HG03159 (cell line): ENCODE measurements at regions not wholly inside any gene's neighbourhood (a gene's known extent, or its start where the extent isn't known, plus 50 kb on each side); places are given as distances from the start of the nearest gene placed in this dataset.
"Not testable (repeated sequence)": the region's sequence is repeated elsewhere in the genome, so short reads cannot be mapped to it uniquely, and the experiment has no call there.

ENCODE experiments used
- ATAC-seq: cut with Tn5 transposase; IDR thresholded peaks from one replicate; pipeline ENCODE4 v1.9.1; 2021; ENCODE audit warnings: mild to moderate bottlenecking, moderate library complexity; ENCODE audit not compliant: unreplicated experiment

DNA sequence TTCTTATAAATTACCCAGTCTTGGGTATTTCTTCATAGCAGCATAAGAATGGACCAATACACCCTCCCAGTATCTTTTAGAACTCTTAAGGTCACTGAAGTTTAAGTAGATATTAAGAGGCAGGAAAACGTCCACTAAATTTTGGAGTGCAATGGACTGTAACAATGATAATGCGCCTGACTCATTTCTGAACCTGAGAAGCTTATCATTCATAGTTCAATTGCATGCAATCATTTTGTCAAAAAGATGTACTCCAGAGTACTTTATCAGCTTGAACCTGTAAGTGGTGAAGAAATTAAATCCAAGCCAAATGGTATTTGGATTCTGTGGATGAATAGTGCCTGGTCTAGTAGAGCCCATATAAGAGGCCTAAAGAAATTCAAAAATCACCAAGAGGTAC lies 196.5 kb upstream of the CDH9 start:
- no peak for ATAC-seq

DNA sequence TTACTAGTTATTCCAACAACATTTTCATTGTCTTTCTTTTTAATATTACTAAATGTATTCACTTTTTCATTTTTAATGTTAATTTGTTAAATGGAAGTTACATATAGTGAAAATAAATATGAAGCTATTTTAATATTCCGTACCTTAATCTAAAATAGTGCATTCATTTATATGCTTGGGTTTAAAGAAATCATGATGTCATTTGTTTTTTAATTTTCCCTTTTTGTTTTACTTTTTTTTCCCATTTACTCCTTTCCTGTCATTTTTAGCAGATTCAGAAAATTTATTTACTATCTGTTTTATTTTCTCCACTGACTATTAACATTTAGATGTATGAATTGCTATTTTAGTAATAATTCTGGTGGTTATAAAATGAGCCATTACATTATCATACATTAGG lies 183.0 kb upstream of the CDH9 start:
- no peak for ATAC-seq

DNA sequence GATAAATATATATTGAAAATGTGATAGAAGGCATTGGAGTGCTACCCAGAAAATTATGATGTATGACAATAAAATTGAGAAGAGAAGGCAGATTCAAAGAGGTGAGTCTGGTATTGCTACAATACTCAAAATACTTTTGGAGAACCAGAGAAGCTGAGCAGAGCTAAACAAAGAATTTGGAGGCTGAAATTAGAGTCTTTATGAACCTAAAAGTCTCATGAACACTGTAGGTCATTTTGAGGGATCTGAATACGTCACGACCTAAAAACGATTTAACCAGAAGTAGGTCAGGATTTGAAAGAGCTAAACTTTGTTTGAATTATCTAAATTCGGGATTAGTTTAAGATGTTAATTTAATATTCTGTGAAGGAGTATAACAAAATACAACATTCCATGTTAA lies 182.4 kb upstream of the CDH9 start:
- no peak for ATAC-seq

DNA sequence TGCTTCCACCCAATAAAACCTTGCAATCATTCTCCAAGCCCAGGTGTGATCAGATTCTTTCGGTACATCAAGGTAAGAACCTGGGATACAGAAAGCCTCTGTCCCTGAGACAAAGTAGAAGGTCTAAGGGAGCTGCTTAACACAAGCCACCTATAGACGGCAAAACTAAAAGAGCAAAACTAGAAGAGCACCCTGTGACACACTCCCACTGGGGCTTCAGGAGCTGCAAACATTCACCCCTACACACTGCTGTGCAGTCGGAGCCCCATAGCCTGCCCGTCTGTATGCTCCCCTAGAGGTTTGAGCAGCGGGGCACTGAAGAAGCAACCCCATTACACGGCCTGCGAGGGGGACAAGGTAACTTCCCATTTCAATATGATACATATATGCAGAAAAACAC lies 179.6 kb upstream of the CDH9 start:
- no peak for ATAC-seq

DNA sequence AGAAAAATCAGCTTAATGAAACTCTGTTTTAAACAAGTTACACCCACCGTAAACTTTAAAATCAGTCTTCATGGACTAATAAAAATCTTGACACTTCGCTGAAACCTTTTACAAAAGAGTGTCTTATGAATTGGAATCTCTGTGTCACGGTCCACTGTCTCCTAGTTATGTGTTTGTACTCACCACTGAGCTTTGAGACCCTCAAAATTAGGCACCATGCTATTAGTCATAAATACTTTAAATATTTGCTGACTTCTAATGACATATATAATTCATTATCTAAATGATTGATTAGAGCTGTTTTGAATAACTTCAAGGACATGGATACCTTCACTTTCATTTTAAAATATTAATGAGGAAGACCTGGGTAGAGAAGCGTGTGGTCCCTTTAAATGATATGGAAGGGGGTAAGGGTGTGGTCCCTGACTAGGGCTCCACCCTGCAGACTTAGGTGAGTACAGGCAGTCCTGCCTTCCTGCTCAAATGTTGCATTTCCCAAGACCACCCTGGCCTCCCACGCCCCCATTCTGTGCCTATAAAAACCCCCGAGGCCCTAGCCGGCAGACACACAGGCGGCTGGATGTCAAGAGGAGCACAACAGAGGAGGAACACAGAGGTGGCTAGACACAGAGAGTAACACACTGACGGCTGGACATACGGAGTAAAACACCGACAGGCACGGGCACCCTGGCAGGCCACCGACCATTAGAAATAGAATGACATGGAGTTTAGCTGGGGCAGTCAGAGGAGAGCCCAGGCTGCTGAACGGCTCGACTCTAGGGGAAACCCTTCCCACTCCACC lies 179.0 kb upstream of the CDH9 start:
- no peak for ATAC-seq

DNA sequence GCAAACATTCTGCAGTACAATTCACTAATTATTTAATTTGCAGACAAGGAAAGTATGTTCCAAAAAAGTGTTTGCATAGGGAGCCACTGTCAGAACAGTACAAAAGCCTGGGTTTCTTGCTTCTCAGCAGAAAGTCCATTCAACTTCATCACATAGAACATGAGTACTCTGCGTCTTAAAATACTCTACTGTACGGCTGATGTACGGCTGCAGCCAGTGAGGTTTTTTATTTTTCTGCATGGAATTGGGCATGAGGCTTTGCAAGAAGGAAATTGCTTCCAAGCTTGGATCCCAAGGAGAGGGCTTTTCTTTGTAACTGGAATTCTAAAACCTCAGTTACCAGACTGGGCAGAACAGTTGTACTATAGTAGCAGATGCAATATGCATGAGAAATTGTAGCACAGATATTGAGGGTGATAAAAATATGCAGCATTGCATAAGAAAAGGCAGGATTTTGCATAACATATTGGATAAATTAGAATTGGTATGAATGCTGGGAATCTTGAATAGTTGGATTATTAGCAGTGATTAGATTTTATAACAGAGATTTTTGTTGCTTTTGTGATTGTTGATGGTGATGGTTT lies 178.1 kb upstream of the CDH9 start:
- no peak for ATAC-seq

DNA sequence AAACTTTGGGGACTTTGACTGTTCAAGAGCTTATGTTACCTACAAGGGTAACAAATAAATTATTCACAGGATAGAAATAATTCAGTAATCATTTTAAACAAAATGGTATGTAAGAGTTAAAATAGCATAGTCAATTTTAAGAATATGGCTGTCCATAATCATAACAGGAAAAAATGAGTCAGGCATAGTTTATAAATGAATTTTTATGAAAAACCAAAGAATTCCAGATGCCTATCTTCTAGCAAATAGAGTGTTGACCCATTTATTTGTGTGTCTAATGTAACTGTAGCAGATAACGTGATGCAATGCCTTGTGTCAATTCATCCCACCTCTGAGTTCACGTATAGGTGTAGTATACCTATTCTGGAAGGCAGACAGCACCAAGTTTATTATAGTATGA lies 169.7 kb upstream of the CDH9 start:
- ATAC-seq, result no peak

DNA sequence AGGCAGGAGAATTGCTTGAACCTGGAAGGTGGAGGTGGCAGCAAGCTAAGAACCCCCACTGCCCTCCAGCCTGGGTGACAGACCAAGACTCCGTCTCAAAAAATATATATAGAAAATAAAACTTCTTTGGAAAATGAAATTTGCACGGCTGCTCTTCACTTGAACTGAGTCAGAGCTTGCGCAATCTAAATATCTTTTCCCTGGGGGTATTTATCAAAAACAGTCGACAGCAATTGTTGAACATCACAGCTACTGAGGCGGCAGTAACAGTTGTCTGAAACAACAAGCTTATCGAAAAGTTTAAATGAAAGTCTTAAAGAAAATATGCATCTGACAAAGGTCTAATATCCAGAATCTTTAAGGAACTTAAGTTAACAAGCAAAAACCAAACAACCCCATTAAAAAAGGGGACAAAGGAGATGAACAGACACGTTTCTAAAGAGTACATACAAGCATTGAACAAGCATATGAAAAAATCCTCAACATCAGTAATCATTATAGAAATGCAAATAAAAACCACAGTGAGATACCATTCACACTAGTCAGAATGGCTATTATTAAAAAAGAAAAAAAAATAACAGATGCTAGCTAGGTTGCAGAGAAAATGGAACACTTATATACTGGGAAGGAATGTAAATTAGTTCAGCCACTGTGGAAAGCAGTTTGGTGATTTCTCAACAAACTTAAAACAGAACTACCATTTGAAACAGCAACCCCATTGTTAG lies 153.6 kb upstream of the CDH9 start:
- no peak for ATAC-seq

DNA sequence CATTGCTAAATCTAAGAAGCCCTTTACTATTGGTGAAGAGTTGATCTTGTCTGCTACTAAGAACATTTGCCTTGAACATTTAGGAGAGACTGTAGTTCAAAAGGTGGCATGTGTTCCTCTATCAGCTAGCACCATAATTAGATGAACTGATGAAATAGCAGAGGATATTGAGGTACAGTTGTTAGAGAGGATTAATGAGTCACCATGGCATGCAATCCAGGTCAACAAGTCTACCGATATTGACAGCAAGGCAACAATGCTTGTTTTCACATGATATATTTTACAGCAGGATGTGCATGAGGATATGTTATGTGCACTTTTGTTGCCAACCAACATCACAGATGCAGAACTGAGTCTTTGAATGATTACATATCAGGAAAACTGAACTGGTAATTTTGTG lies 134.3 kb upstream of the CDH9 start:
- ATAC-seq, result no peak

DNA sequence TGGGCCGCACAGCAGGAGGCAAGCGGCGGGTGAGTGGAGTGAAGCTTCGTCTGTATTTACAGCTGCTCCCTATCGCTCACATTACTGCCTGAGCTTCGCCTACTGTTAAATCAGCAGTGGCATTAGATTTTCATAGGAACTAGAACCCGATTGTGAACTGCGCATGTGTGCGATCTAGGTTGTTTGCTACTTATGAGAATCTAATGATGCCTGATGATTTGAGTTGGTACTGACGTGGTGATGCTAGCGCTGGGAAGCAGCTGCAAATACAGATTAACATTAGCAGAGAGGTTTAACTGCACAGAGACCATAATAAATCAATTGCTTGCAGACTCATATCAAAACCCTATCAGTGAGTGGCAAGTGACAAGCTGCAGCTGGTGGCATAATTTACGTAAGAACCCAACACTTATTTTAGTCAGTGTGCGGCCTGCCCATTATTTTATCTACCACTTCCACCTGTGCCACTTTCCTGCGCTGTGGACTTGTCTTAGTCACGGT lies 133.4 kb upstream of the CDH9 start:
- no peak for ATAC-seq

DNA sequence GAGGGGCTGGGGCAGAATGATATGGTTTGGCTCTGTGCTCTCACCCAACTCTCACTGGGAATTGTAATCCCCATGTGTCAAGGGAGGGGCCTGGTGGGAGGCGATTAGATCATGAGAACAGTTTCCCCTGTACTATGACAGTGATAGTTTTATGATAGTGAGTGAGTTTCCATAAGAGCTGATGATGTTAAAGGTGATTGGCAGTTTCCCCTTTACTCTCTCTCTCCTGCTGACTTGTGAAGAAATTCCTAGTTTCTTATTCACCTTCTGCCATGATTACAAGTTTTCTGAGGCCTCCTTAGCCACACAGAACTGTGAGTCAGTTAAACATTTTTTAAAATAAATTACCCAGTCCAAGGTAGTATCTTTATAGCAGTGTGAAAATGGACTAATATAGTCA lies 120.4 kb upstream of the CDH9 start:
- no peak for ATAC-seq

DNA sequence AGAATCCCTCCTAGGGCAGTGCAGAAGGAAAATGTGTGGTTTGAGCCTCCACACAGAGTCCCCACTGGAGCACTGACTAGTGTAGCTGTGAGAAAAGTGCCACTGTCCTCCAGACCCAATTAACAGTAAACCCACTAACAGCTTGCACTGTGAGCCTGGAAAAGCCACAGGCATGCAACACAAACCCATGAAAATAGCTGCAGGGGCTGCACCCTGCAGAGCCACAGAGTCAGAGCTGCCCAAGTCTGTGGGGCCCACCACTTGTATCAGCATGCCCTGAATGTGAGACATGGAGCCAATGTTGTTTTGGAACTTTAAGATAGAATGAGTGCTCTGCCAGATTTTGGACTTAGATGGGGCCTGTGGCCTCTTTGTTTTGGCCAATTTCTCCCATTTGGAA lies 119.8 kb upstream of the CDH9 start:
- no peak for ATAC-seq

DNA sequence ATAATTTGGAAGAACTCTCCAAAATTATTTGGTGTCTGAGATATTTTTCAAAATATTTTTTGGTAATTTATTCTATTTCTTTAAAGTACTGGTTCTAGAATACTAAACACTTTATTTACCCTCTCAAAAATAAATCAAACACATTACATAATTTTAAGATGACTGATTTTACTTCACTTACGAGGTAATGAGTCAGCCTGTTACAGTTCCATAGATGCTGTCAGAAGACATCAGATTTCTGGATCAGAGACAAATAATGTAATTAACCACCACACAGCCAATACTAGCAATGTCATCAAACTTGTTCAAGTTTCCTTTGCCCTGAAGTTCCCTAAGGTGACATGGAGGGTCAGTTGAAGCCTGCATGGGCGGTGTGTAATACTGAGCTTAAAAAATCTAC lies 106.1 kb upstream of the CDH9 start:
- no peak for ATAC-seq

DNA sequence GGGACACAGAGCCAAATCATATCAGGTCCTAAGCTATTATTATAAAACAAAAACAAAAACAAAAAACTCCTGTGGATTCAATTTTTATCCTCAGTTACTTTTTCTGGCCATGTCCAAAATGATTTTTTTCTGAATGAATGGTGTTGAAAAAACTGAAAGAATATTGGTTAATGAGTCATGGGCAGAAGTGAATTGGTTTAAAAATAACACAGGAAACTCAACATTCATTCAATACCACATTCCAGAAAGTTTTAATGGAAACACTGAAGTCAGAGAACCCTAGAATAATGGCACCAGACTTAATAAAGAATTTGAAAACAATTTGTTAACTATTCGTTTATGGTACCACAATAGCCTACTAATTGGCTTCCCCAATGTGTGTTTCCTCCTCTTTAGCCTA lies 102.4 kb upstream of the CDH9 start:
- no peak for ATAC-seq

DNA sequence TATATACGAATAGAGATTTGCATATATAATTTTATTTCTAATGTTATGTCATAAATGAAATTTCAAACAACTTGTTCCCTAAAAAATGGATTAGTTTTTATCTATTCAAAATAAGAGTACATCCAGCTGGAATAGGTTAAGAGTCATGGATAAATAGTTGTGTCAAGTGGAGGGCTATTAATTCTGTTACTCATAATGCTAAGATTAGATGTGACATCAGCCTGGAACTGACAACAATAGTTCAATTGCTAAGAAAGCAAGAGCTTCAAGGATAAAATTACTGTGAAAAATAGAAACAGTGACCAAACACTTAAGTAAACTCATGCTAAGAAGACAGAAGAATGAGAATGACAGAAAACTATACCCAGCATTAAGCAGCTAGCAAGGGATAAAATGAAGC lies 92.2 kb upstream of the CDH9 start:
- no peak for ATAC-seq

DNA sequence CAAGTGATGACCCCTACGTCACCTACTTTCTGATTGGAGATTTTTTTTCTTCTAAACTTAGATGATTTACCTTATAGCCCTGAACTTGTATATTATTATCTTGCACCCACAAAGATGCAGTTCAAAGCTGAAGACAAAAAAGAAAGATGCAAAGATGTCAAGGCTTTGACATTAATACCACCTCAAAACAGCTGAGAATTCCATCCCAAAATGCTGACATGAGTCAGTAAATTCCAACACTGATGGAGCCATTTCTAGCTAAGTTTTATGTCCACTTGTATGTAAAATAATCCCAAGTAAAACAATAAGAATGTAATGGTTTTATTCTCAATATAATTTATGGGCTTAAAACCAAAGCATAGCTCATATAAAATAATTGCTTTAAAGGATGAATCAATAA lies 91.5 kb upstream of the CDH9 start:
- no peak for ATAC-seq

DNA sequence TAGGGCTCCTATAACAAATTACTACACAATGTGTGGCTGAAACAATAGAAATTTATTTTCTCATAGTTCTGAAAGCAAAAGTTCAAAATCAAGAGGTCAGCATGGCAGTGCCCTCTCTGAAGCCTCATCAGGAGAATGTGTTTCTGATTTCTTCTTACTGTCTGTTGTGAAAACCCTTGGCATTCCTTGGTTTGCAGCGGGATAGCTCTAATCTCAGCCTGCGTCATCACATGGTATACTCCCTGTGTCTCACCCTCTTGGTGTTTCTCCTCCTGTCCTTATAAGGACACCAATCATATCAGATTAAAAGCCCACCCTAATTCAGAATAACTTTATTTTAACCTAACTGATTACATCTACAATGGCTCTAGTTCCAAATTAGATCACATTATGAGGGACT lies 87.5 kb upstream of the CDH9 start:
- no peak for ATAC-seq

DNA sequence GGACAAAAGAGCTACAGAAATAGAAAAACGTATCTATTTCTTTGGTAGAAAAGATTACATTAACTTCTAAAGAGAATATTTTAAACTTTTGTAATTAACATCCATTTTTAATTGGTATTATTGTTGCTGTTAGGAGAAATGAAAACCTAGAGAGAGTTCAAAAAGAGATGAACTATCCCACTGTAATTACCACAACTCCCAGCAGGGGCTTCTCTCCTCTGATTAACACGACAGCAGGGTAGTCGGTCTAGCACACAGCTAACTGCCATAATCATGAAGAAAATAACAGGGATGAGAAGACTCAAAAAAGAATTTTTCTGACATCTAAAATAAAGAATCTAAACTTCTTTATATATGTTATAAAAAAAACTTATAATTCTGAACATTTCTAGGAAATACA lies 86.2 kb upstream of the CDH9 start:
- ATAC-seq, result no peak

DNA sequence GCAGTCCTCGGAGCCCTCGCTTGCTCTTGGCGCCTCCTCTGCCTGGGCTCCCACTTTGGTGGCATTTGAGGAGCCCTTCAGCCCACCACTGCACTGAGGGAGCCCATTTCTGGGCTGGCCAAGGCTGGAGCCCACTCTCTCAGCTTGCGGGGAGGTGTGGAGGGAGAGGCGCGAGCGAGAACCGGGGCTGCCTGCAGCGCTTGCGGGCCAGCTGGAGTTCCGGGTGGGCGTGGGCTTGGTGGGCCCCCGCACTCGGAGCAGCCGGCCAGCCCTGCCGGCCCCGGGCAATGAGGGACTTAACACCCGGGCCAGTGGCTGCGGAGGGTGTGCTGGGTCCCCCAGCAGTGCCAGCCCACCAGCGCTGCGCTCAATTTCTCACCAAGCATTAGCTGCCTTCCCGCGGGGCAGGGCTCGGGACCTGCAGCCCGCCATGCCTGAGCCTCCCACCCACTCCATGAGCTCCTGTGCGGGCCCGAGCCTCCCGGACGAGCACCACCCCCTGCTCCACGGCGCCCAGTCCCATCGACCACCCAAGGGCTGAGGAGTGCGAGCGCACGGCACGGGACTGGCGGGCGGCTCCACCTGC lies 81.4 kb upstream of the CDH9 start:
- ATAC-seq, result not testable (repeated sequence)

DNA sequence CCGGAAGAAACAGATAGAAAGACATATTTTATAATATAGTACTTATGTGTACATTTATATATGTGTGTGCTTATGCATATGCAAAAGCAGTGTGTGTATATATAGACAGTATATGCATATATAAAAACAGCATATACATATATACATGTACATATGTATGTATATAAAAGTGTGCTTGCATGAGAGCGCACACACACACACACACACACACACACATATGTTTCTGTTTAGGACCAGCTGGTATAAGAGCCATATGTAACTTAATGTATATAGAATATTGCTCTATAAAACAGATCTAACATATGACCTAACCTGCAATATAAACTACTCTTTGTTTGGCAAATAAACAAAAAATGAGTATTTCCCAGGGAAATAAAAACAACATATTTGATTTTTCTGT lies 65.1 kb upstream of the CDH9 start:
- ATAC-seq, result no peak

DNA sequence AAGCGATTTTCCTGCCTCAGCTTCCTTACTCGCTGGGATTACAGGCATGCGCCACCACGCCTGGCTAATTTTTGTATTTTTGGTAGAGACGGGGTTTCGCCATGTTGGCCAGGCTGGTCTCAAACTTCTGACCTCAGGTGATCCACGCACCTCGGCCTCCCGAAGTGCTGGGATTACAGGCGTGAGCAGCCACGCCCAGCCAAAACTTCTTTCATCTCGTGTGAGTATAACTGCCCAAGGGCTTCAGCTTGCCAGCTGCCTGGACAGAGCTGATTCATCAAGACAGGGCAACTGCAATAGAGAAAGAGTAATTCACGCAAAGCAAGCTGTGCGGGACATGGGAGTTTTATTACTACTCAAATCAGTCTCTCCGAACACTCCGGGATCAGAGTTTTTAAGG lies 57.4 kb upstream of the CDH9 start:
- ATAC-seq, result not testable (repeated sequence)

DNA sequence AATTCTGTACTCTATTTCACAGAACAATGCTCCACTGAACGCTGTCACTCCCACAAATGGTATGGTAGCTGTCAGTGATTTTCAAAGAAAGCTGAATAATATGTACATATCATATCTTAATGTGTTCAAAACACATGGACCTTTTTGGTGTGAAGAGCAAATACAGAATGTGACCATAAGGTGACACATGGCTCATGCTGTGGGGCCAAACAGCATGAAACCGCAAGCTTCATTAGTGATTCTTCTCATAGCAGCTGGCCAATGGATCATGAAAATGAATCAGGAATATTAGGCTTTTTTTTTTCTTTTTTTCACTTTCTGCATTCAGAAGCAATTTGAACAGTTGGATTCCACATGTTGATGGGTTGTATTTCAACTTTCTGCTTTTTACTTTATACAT lies 54.9 kb upstream of the CDH9 start:
- no peak for ATAC-seq
